Heart left ventricle (tissue), 16 donors: ENCODE measurements at regions not wholly inside any gene's neighbourhood (a gene's known extent, or its start where the extent isn't known, plus 50 kb on each side); places are given as distances from the start of the nearest gene placed in this dataset.

Source experiments
- ATAC-seq, 4 donors: fragments of 200-7000 bp; cut with Tn5 transposase; one replicate each; pipeline ENCODE4 v1.9.1; 2020 to 2022; ENCODE audit warnings: moderate library complexity in 4 of 4, mild to moderate bottlenecking in 3 of 4, moderate number of reproducible peaks in 1 of 4
- DNase-seq, 5 donors: peaks; one replicate each; pipeline ENCODE4 v3.0.0-alpha.2; 2020
- H3K27ac ChIP-seq, 12 donors: fragments of 200-600 bp; sonication (generic) in 4 of 12; one replicate each; pipeline versions ENCODE4 v1.5.0 to v1.8.0; 2016 to 2022; ENCODE audit warnings: mild to moderate bottlenecking in 2 of 12
- H3K27me3 ChIP-seq, 9 donors: fragments of 200-600 bp; sonication (generic) in 2 of 9; one replicate each; pipeline versions ENCODE4 v1.5.1 to v1.8.0; 2016 to 2022; ENCODE audit warnings: mild to moderate bottlenecking in 3 of 9
- H3K36me3 ChIP-seq, 9 donors: fragments of 200-600 bp; sonication (generic) in 2 of 9; one replicate each; pipeline versions ENCODE4 v1.5.0 to v1.8.0; 2018 to 2022; ENCODE audit warnings: mild to moderate bottlenecking in 2 of 9
- H3K4me1 ChIP-seq, 12 donors: fragments of 200-600 bp; sonication (generic) in 4 of 12; one replicate each; pipeline versions ENCODE4 v1.5.0 to v1.8.0; 2016 to 2022; ENCODE audit warnings: mild to moderate bottlenecking in 3 of 12
- H3K4me3 ChIP-seq, 12 donors: fragments of 200-600 bp; sonication (generic) in 4 of 12; one replicate each; pipeline versions ENCODE4 v1.5.0 to v1.8.0; 2017 to 2022; ENCODE audit warnings: mild to moderate bottlenecking in 9 of 12, moderate library complexity in 4 of 12
- H3K9me3 ChIP-seq, 12 donors: fragments of 200-600 bp; sonication (generic) in 4 of 12; one replicate each; pipeline versions ENCODE4 v1.5.0 to v1.8.0; 2016 to 2022; ENCODE audit warnings: mild to moderate bottlenecking in 1 of 12
- POLR2A ChIP-seq, 2 donors: fragments of 450-650 bp; IDR thresholded peaks; one replicate each; pipeline ENCODE4 v1.6.1; 2017; ENCODE audit warnings: antibody characterized with exemption in 2 of 2, mild to moderate bottlenecking in 2 of 2, moderate library complexity in 2 of 2
- whole genome bisulfite sequencing, 4 donors: extraction: QIAGEN DNeasy Blood & Tissue Kit in 2 of 4; methylation state at CpG; one replicate each; pipeline versions ENCODE4 v1.1.5 to v1.1.7; 2013 to 2018; 5-methylcytosine and 5-hydroxymethylcytosine counted together
- intact Hi-C, 10 donors: fragments of 100-400 bp; cut with DNase I; formaldehyde crosslinking; loops; one replicate each; pipeline versions ENCODE4 v1.11.1 to v1.14.2; 2022
- TF ChIP-seq, protein P1 (sequence below), 12 donors: fragments of 200-600 bp; sonication (generic) in 4 of 12; IDR thresholded peaks; one replicate each; pipeline versions ENCODE4 v1.5.0 to v1.8.0; 2018 to 2022; ENCODE audit warnings: antibody characterized with exemption in 12 of 12, mild to moderate bottlenecking in 5 of 12
- donor health status: ischemic (EF 13 %, LVEDD 7.1; RV severe dilation, severe dysfunction).
- donor health status: healthy with polysubstance abuse.
- donor health status: DM: no; HTN: yes; CAD: no.
- donor health status: DM: no; HTN: no; CAD: no.
- donor health status: ischemic (EF 25% LVEDD 6.9; RV normal size, moderate dysfunction).
- donor health status: ischemic (EF 25% LVEDD 5.7; RV mildly dilated, moderate dysfunction).
- donor health status: healthy.
- donor health status: DM: yes; HTN: yes; CAD: no.
- donor health status: ischemic (EF 35%, LVEDD 5.7; RV mildly dilated, moderate dysfunction).
- donor health status: nonischemic (EF 11% LVEDD 7.7; RV severe dilation, severe dysfunction).
- donor health status: DM: yes; HTN: yes; CAD: no.
- donor health status: PGD.
- donor health status: ischemic (EF 29% LVEDD 5.4; RV normal size, mild dysfunction).
- donor health status: nonischemic (EF 23%, LVEDD 6.1; RV moderate dilation, normal function).

DNA sequence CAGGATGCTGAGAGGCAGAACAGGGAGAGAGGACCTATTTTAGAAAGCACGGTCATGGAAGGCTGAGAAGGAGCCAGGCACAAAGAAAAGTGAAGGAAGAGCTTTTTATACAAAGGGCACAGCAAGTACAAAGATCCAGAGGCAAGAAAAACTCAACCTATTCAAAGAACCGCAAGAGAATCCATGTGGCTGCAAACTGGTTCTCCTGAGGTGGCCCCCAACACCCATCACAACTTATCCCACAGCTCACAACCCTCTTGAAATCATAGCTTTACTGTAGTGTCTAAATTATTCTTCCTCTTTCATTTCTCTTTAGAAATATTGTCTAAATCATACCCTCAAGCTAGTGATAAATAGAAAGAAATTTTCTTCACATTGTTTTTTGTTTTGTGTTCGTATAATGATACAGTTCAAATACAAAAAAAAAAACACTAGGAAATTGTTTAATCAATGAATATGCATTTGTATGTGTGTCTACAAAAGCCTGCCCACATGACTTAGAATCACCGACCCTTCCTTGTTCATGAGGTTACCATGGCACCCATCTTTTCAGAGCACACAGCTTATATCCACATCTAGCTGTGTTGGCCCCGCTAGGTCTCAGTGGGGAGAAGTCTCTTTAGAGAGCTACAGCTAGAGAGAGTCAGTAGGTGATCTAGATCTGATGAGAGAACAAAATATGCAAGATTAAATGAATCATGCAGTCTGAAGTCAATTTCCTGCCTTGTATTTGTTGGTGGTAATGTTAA is 126.9 kb upstream of the DCLK2 start:
- H3K9me3 ChIP-seq: no peaks in the 10 kb centered on the region
- DNase-seq: no peak
- H3K36me3 ChIP-seq: no peaks in the 10 kb centered on the region
- no peaks in the 10 kb centered on the region for H3K4me1 ChIP-seq
- intact Hi-C loops: no loop called here
- 84 to 88% (median 86%) methylated on average over 5 of the region's 5 CpGs for WGBS, 4 donors
- no peaks in the 10 kb centered on the region for H3K27me3 ChIP-seq
- no peak for TF ChIP-seq POLR2A (IDR thresholded peaks at IDR 0.05)
- TF ChIP-seq, protein P1, sequence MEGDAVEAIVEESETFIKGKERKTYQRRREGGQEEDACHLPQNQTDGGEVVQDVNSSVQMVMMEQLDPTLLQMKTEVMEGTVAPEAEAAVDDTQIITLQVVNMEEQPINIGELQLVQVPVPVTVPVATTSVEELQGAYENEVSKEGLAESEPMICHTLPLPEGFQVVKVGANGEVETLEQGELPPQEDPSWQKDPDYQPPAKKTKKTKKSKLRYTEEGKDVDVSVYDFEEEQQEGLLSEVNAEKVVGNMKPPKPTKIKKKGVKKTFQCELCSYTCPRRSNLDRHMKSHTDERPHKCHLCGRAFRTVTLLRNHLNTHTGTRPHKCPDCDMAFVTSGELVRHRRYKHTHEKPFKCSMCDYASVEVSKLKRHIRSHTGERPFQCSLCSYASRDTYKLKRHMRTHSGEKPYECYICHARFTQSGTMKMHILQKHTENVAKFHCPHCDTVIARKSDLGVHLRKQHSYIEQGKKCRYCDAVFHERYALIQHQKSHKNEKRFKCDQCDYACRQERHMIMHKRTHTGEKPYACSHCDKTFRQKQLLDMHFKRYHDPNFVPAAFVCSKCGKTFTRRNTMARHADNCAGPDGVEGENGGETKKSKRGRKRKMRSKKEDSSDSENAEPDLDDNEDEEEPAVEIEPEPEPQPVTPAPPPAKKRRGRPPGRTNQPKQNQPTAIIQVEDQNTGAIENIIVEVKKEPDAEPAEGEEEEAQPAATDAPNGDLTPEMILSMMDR (IDR thresholded peaks at IDR 0.05): no peak
- no peak for ATAC-seq
- H3K4me3 ChIP-seq: no peak overlapping the region
- H3K27ac ChIP-seq: no peak overlapping the region

DNA sequence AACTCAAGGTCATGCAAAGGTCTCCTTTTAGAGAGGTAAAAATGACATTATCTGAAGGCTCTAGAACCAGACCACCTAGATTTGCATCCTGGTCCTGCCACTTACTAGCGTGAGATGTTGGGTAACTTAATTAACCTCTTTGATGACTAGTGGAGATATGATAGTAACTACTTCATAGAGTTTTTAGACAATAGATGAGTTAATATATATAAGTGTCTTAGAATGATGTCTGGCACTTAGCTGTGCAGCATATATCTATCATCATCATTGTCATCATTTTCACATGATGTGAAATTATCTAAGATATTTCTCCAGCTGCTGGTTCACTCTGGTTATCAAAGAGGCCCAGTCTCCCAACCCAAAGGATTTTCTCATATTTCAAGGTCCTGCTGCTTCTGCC is 126.1 kb upstream of the DCLK2 start:
- H3K27me3 ChIP-seq: no peaks in the 10 kb centered on the region
- no peaks in the 10 kb centered on the region for H3K36me3 ChIP-seq
- ATAC-seq (no peak), DNase-seq (no peak)
- 86 to 96% (median 90%) methylated on average over 1 of the region's 1 CpG for WGBS, 4 donors
- TF ChIP-seq, protein P1 (IDR thresholded peaks at IDR 0.05): no peak
- no peak for TF ChIP-seq POLR2A (IDR thresholded peaks at IDR 0.05)
- no peak overlapping the region for H3K27ac ChIP-seq
- H3K9me3 ChIP-seq: no peaks in the 10 kb centered on the region
- no peaks in the 10 kb centered on the region for H3K4me1 ChIP-seq
- intact Hi-C loops: no loop called here
- no peak overlapping the region for H3K4me3 ChIP-seq

DNA sequence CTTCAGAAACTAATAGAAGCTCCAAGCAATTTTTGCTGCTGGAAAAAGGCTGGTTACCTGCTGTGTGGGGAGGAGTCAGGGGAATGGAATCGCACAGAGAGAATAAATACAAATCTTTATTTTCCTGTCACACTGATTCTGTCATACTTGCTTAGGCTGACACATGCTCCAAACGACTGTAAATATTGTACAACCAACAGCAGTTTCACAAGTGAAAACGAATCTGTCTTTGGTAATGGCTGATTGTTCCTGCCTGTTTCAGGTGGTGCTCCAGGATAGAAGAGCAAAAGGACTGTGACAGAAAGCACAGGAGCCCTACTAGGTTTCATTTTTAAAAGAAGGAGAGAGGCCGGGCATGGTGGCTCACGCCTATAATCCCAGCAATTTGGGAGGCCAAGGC is 125.5 kb upstream of the DCLK2 start:
- Histone ChIP-seq H3K27me3 (no peaks in the 10 kb centered on the region), H3K9me3 (no peaks in the 10 kb centered on the region), H3K4me3 (no peak overlapping the region), H3K27ac (no peak overlapping the region), H3K36me3 (no peaks in the 10 kb centered on the region), H3K4me1 (no peaks in the 10 kb centered on the region)
- no peak for ATAC-seq
- TF ChIP-seq, protein P1 (IDR thresholded peaks at IDR 0.05): no peak
- TF ChIP-seq POLR2A (IDR thresholded peaks at IDR 0.05): no peak
- intact Hi-C loops: no loop called here
- no peak for DNase-seq
- 76 to 91% (median 85%) methylated on average over 5 of the region's 5 CpGs for WGBS, 4 donors

DNA sequence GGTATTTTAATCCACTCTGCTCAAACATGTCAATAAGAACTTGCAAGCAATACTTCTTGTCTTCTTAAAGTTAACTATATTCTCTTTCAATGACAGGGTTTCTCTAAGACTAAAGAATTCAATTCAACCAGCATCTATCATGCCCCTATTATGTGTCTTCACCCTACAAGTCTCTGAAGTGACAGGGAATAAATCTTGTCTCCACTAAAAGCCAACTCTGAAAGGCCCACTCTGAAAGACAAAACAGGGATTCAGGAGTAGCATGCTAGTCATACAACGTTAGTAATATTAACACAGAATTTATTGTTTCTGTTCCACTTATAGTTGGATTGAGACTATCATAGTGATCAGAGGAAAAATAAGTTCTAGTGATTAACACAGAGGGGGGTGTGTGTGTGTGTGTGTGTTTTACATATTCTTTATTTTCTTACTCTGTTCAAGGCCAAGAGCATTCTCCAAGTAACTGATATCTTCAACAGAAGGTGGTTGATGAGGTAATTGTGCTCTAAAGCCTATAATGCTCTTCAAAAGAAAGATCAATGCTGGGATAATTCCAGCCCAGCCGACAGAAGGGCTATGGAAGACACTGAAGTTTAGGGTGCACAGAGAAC is 122.4 kb upstream of the DCLK2 start:
- Histone ChIP-seq H3K4me3 (no peak overlapping the region), H3K27me3 (no peaks in the 10 kb centered on the region), H3K9me3 (no peaks in the 10 kb centered on the region), H3K4me1 (no peaks in the 10 kb centered on the region), H3K36me3 (no peaks in the 10 kb centered on the region), H3K27ac (no peak overlapping the region)
- DNase-seq: no peak
- ATAC-seq: no peak
- WGBS, 4 donors: 74 to 77% (median 75%) methylated on average over 2 of the region's 2 CpGs
- TF ChIP-seq POLR2A (IDR thresholded peaks at IDR 0.05): no peak
- TF ChIP-seq, protein P1 (IDR thresholded peaks at IDR 0.05): no peak
- intact Hi-C loops: no loop called here
